ENCODE measurements at regions not wholly inside any gene's neighbourhood (a gene's known extent, or its start where the extent isn't known, plus 50 kb on each side); places are given as distances from the start of the nearest gene placed in this dataset.

DNA sequence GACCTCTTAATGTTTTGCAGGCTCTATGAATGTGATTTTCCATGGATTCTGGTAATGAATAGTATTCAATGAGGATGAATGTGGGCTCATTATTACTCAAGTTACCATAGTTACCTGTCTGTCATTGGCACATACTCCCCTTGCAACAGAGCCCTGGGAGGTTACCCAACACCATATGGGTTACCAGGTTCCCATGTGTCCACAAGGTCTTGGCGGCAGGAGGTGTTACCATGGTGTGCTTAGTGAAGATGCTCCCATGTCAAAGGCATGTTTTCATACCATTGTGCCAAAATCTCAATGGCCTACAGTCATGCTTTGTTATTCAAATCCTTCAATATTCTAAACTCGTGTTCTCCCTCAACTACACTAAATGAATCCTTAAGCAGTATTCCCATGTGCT lies 232.5 kb downstream of the HDGFL1 start:
- no peak overlapping the region for H3K4me3 ChIP-seq
- 98% methylated on average over 2 of the region's 2 CpGs for WGBS (ENCODE audit: low lambda C conversion rate, missing lambda C conversion rate)
- no peak for TF ChIP-seq EZH2phosphoT487 (IDR thresholded peaks at IDR 0.05; ENCODE audit: low read depth, severe bottlenecking, unreplicated experiment)
- TF ChIP-seq EZH2 (IDR thresholded peaks at IDR 0.05; ENCODE audit: borderline replicate concordance): no peak
- TF ChIP-seq, protein P1, sequence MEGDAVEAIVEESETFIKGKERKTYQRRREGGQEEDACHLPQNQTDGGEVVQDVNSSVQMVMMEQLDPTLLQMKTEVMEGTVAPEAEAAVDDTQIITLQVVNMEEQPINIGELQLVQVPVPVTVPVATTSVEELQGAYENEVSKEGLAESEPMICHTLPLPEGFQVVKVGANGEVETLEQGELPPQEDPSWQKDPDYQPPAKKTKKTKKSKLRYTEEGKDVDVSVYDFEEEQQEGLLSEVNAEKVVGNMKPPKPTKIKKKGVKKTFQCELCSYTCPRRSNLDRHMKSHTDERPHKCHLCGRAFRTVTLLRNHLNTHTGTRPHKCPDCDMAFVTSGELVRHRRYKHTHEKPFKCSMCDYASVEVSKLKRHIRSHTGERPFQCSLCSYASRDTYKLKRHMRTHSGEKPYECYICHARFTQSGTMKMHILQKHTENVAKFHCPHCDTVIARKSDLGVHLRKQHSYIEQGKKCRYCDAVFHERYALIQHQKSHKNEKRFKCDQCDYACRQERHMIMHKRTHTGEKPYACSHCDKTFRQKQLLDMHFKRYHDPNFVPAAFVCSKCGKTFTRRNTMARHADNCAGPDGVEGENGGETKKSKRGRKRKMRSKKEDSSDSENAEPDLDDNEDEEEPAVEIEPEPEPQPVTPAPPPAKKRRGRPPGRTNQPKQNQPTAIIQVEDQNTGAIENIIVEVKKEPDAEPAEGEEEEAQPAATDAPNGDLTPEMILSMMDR (IDR thresholded peaks at IDR 0.05; ENCODE audit: poor library complexity): no peak

DNA sequence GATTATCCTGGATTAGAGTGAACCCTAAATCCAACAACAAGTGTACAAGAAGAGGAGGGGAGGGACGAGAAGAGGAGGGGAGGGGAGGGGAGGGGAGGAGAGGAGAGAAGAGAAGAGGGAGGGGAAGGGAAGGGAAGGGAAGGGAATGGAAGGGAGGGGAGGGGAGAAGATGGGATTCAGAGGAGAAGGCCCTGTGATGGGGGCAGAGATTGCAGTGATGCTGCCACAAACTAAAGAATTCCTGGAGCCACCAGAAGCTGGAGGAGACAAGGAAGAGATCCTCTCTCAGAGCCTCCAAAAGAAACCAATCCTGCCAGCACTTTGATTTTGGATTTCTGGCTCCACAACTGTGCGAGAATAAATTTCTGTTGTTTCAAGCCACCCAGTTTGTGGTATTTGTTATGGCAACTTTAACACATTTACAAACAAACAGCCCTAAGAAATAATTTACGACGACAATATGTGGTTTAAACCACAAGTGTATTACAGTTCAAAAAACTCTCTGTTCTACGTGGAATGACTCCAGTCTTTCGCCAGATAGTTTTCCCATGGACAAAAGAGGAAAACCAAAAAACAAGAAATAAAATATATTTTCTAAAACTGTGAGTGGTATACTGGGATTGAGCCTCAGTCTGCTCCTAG lies 235.4 kb downstream of the HDGFL1 start:
- Histone ChIP-seq H3K79me2 (no peaks in the 10 kb centered on the region), H3K4me2 (no peak overlapping the region), H3K9me2 (replicated peaks; ENCODE audit: insufficient read depth) (no peaks in the 10 kb centered on the region), H3K9me3 (ENCODE audit: low read depth) (no peaks in the 10 kb centered on the region), H3K36me3 (replicated peaks; ENCODE audit: insufficient read depth, low read depth) (no peaks in the 10 kb centered on the region), H3K27me3 (no peaks in the 10 kb centered on the region), H3K4me1 (ENCODE audit: insufficient read depth) (peaks cover 6% of the 10 kb centered on the region), H4K20me1 (ENCODE audit: insufficient read depth, poor library complexity, severe bottlenecking) (no peaks in the 10 kb centered on the region), H3K4me3 (no peak overlapping the region), H3K27ac (no peak overlapping the region), H2AFZ (no peak overlapping the region)
- TF ChIP-seq, protein P1 (IDR thresholded peaks at IDR 0.05; ENCODE audit: poor library complexity): no peak
- TF ChIP-seq EZH2phosphoT487 (IDR thresholded peaks at IDR 0.05; ENCODE audit: low read depth, severe bottlenecking, unreplicated experiment) (no peak), EZH2 (IDR thresholded peaks at IDR 0.05; ENCODE audit: borderline replicate concordance) (no peak)
- WGBS (ENCODE audit: low lambda C conversion rate, missing lambda C conversion rate): 89% methylated on average over 6 of the region's 6 CpGs
- no peak for DNase-seq (ENCODE audit: low spot score)

More for the DNA sequence above, 232.5 kb downstream of the HDGFL1 start:
- no peaks in the 10 kb centered on the region for H3K36me3 ChIP-seq (replicated peaks; ENCODE audit: insufficient read depth, low read depth)
- no peaks in the 10 kb centered on the region for H3K79me2 ChIP-seq
- no peaks in the 10 kb centered on the region for H3K9me3 ChIP-seq (ENCODE audit: low read depth)
- H3K9me2 ChIP-seq (replicated peaks; ENCODE audit: insufficient read depth): no peaks in the 10 kb centered on the region
- H4K20me1 ChIP-seq (ENCODE audit: insufficient read depth, poor library complexity, severe bottlenecking): no peaks in the 10 kb centered on the region
- H2AFZ ChIP-seq: no peak overlapping the region
- H3K27ac ChIP-seq: no peak overlapping the region
- no peaks in the 10 kb centered on the region for H3K4me1 ChIP-seq (ENCODE audit: insufficient read depth)
- H3K4me2 ChIP-seq: no peak overlapping the region
- no peaks in the 10 kb centered on the region for H3K27me3 ChIP-seq
- no peak for DNase-seq (ENCODE audit: low spot score)

DNA sequence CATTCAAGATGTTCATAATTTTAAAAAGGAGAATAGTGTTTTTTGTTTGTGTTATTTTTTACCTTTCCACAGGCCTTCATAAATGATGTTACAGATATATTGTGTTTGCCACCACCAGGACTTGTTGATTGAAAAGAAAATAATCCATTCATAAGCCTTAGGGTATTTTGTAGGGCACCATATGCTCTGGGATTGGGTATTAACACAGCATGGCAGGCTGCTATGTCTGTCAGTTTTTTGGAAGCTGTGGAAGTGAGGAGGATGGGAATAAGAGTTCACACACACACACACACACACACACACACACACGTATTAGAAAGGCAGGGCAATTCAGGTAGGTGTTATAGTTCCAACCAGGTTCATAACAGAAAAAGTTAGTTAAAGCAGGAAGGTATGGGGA lies 237.9 kb downstream of the HDGFL1 start:
- no peak overlapping the region for H3K4me3 ChIP-seq
- 88% methylated on average over 1 of the region's 1 CpG for WGBS (ENCODE audit: low lambda C conversion rate, missing lambda C conversion rate)
- no peak for DNase-seq (ENCODE audit: low spot score)
- no peak overlapping the region for H2AFZ ChIP-seq
- H3K27me3 ChIP-seq: no peaks in the 10 kb centered on the region
- no peak overlapping the region for H3K4me2 ChIP-seq
- no peaks in the 10 kb centered on the region for H3K9me3 ChIP-seq (ENCODE audit: low read depth)
- H3K36me3 ChIP-seq (replicated peaks; ENCODE audit: insufficient read depth, low read depth): no peaks in the 10 kb centered on the region
- H3K27ac ChIP-seq: no peak overlapping the region
- H3K4me1 ChIP-seq (ENCODE audit: insufficient read depth): peaks cover 6% of the 10 kb centered on the region
- H3K79me2 ChIP-seq: no peaks in the 10 kb centered on the region
- H4K20me1 ChIP-seq (ENCODE audit: insufficient read depth, poor library complexity, severe bottlenecking): no peaks in the 10 kb centered on the region
- no peak for TF ChIP-seq EZH2 (IDR thresholded peaks at IDR 0.05; ENCODE audit: borderline replicate concordance)
- H3K9me2 ChIP-seq (replicated peaks; ENCODE audit: insufficient read depth): no peaks in the 10 kb centered on the region

DNA sequence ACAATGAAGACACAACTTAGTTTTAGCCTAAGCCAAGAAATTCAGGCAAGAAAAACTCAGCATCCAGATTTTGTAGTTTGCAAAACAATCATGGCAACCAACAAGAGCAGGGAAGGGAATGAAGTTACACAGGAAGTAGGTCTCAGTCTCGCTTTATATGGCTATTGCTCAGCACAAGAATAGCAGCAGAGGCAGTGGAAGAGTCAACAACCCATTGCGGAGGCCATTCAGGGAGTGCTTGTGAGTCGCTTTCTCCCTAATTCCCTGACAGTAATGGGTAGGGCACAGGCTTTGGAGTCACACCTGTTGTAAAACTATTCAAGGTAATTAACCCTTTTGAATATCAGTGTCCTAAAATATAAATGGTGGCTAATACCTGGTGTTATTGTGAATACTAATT lies 238.5 kb downstream of the HDGFL1 start:
- no peak overlapping the region for H3K4me3 ChIP-seq
- no peaks in the 10 kb centered on the region for H4K20me1 ChIP-seq (ENCODE audit: insufficient read depth, poor library complexity, severe bottlenecking)
- H3K9me3 ChIP-seq (ENCODE audit: low read depth): no peaks in the 10 kb centered on the region
- 84% methylated on average over 3 of the region's 3 CpGs for WGBS (ENCODE audit: low lambda C conversion rate, missing lambda C conversion rate)
- no peak overlapping the region for H3K4me2 ChIP-seq
- H3K4me1 ChIP-seq (ENCODE audit: insufficient read depth): peaks cover 6% of the 10 kb centered on the region
- DNase-seq (ENCODE audit: low spot score): no peak
- peak overlapping the region; percentile 4 for H3K27ac ChIP-seq
- no peaks in the 10 kb centered on the region for H3K9me2 ChIP-seq (replicated peaks; ENCODE audit: insufficient read depth)
- H3K79me2 ChIP-seq: no peaks in the 10 kb centered on the region
- H3K36me3 ChIP-seq (replicated peaks; ENCODE audit: insufficient read depth, low read depth): no peaks in the 10 kb centered on the region
- TF ChIP-seq EZH2phosphoT487 (IDR thresholded peaks at IDR 0.05; ENCODE audit: low read depth, severe bottlenecking, unreplicated experiment): no peak
- no peak for TF ChIP-seq EZH2 (IDR thresholded peaks at IDR 0.05; ENCODE audit: borderline replicate concordance)
- TF ChIP-seq, protein P1 (IDR thresholded peaks at IDR 0.05; ENCODE audit: poor library complexity): no peak
- H3K27me3 ChIP-seq: no peaks in the 10 kb centered on the region
- H2AFZ ChIP-seq: no peak overlapping the region
